IPS-20b (cell line): ENCODE measurements at regions not wholly inside any gene's neighbourhood (a gene's known extent, or its start where the extent isn't known, plus 50 kb on each side); places are given as distances from the start of the nearest gene placed in this dataset.

Experiments used
- H3K27ac ChIP-seq: one replicate; pipeline ENCODE4 v1.5.1; 2013; ENCODE audit warnings: low read length
- H3K27me3 ChIP-seq: 2 replicates; pipeline ENCODE4 v1.6.1; 2013; ENCODE audit warnings: mild to moderate bottlenecking, low read length, inconsistent platforms; ENCODE audit not compliant: insufficient read depth
- H3K36me3 ChIP-seq: 2 replicates; pipeline ENCODE4 v1.6.1; 2013; ENCODE audit warnings: low read depth, mild to moderate bottlenecking, inconsistent platforms, low read length, moderate library complexity; ENCODE audit not compliant: insufficient read depth
- H3K4me1 ChIP-seq: 2 replicates; pipeline ENCODE4 v1.6.1; 2013; ENCODE audit warnings: mild to moderate bottlenecking, control low read depth, inconsistent platforms, low read length, moderate library complexity; ENCODE audit not compliant: insufficient read depth
- H3K4me3 ChIP-seq: 2 replicates; pipeline ENCODE4 v1.5.1; 2013; ENCODE audit warnings: mild to moderate bottlenecking, low read length, inconsistent platforms
- H3K9ac ChIP-seq: 2 replicates; pipeline ENCODE4 v1.6.1; 2013; ENCODE audit warnings: low read depth, mild to moderate bottlenecking, inconsistent platforms, low read length, moderate library complexity
- H3K9me3 ChIP-seq: 2 replicates; pipeline ENCODE4 v1.6.1; 2013; ENCODE audit warnings: mild to moderate bottlenecking, low read depth, low read length, inconsistent platforms; ENCODE audit not compliant: insufficient read depth

GRCh38 chr10:36574207-36574606, 551.2 kb upstream of the ANKRD30A start:
- peaks cover 4% of the 10 kb centered on the region; the same call in 1 of the 2 replicates for H3K4me1 ChIP-seq
- H3K9ac ChIP-seq: no peak overlapping the region
- no peak overlapping the region for H3K27ac ChIP-seq
- H3K27me3 ChIP-seq: no peaks in the 10 kb centered on the region
- no peaks in the 10 kb centered on the region for H3K36me3 ChIP-seq
- H3K9me3 ChIP-seq: no peaks in the 10 kb centered on the region
- H3K4me3 ChIP-seq: no peak overlapping the region

DNA sequence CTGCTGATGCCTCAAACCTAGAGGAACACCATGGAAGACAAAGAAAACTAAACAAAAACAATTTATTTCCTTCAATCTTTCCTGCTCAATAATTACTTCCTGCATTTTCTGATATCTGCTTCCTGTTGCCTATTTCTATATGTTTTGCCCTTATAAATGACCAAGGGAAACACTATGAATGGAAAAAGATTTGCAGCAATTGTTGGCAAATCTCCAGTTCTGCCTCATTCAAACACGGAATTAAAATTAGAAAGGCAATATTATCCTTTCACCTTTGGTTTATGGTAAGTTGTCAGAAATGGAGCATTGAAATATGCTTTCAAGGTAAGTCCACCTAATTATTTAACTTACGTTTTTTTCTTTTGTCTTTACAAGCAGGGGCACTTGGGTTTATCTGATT, 552.2 kb upstream of the ANKRD30A start:
- no peaks in the 10 kb centered on the region for H3K36me3 ChIP-seq
- H3K27me3 ChIP-seq: no peaks in the 10 kb centered on the region
- H3K9ac ChIP-seq: no peak overlapping the region
- no peak overlapping the region for H3K27ac ChIP-seq
- peaks cover 4% of the 10 kb centered on the region; the same call in 1 of the 2 replicates for H3K4me1 ChIP-seq
- H3K4me3 ChIP-seq: no peak overlapping the region
- no peaks in the 10 kb centered on the region for H3K9me3 ChIP-seq

GRCh38 chr10:36564433-36564832, 561.0 kb upstream of the ANKRD30A start:
- H3K9ac ChIP-seq: no peak overlapping the region
- H3K27me3 ChIP-seq: no peaks in the 10 kb centered on the region
- H3K4me1 ChIP-seq: no peaks in the 10 kb centered on the region
- no peaks in the 10 kb centered on the region for H3K9me3 ChIP-seq
- H3K36me3 ChIP-seq: no peaks in the 10 kb centered on the region
- no peak overlapping the region for H3K27ac ChIP-seq
- H3K4me3 ChIP-seq: no peak overlapping the region

DNA sequence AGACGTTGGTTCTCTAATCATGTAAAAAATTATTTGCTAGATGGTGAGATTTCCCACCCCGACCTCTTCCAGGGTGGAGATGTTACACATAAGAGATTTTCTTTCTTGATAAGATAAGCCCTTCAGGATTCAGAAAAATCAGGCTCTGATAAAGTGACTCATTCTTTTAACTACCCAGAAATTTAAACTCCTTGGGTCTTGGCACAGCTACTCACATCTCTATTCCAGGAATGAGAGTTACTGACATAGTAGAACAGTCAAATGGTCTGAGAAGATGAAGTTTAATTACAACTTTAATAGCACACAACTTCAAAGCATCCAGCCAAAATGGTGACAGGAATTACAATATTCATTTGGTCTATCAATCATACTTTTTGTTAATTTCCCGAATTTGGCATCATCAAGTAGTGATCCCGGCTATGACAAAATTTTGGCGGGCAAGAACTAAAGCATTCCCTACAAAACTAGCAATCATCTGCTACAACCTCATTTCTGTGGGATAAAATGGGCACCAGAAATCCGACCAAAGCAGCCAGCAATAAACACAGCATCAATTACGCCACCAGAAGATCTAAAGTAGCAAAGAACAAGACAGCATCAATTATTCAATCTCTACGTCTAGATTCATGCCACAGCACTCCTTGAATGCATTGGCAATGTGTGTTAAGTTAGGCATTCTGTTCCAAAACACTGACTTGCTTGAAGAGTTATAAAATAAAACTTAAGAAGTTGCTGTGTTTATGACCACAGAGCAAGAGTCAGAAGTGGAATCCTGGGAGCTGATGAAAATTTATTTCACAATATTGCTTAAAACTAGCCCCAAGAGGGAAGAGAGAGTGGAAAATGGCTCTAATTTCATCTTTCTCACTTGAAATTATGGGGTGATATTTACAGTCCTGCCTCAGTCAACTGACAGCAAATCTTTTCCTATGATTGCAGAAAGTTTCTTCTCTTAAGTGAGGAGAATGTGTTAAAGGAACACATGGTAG, 565.7 kb upstream of the ANKRD30A start:
- no peaks in the 10 kb centered on the region for H3K4me1 ChIP-seq
- H3K36me3 ChIP-seq: no peaks in the 10 kb centered on the region
- H3K27ac ChIP-seq: no peak overlapping the region
- H3K9me3 ChIP-seq: no peaks in the 10 kb centered on the region
- H3K4me3 ChIP-seq: no peak overlapping the region
- no peak overlapping the region for H3K9ac ChIP-seq
- H3K27me3 ChIP-seq: no peaks in the 10 kb centered on the region

GRCh38 chr10:36556468-36556867, 568.9 kb upstream of the ANKRD30A start:
- Histone ChIP-seq H3K4me3 (no peak overlapping the region), H3K27me3 (no peaks in the 10 kb centered on the region), H3K4me1 (no peaks in the 10 kb centered on the region), H3K27ac (no peak overlapping the region), H3K9me3 (no peaks in the 10 kb centered on the region), H3K9ac (no peak overlapping the region), H3K36me3 (no peaks in the 10 kb centered on the region)

- Histone ChIP-seq H3K4me1 (no peaks in the 10 kb centered on the region), H3K36me3 (no peaks in the 10 kb centered on the region), H3K9ac (no peak overlapping the region), H3K27me3 (no peaks in the 10 kb centered on the region), H3K9me3 (no peaks in the 10 kb centered on the region), H3K27ac (no peak overlapping the region), H3K4me3 (no peak overlapping the region)
Observed at GRCh38 chr10:36555036-36555435, 570.4 kb upstream of the ANKRD30A start.

DNA sequence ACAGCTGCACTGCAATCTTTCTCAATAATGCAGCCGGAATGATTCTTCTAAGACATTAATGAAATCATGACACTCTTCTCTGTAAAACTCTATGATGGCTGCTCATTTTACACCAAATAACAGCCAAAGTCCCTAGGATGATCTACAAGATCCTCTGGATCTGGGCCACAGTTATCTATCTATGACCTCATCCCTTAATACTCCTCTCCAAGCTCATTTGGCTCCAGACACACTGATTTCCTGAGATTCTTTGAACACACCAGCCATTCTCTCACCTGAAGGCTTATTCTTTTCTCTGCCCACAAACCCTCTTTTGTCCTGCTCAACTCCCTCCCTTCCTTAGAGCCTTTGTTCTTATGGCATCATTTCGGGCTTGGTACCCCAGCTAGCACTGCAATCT, 577.4 kb upstream of the ANKRD30A start:
- Histone ChIP-seq H3K27me3 (no peaks in the 10 kb centered on the region), H3K4me3 (no peak overlapping the region), H3K9ac (no peak overlapping the region), H3K9me3 (no peaks in the 10 kb centered on the region), H3K36me3 (no peaks in the 10 kb centered on the region), H3K27ac (no peak overlapping the region), H3K4me1 (no peaks in the 10 kb centered on the region)

DNA sequence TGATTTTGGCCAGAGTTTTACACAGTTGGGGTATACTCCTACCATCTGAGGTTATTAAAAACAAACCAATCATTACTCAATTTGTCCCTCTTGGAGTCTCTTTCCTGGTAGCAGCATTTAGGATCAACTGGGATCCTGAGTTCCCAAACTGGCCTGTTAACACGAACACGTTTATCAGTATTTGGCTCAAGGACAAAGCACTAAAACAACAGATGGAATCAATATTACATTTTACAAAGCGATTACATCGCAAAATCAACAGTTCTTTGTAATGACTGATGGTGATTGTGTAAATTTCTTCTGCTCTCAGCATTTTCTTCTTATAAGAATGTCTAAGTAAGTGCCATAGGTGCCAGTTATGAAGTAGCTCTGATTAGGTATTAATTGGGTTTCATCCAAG, 582.9 kb upstream of the ANKRD30A start:
- no peaks in the 10 kb centered on the region for H3K9me3 ChIP-seq
- no peaks in the 10 kb centered on the region for H3K27me3 ChIP-seq
- H3K27ac ChIP-seq: no peak overlapping the region
- peaks cover 8% of the 10 kb centered on the region; the same call in 1 of the 2 replicates for H3K4me1 ChIP-seq
- no peak overlapping the region for H3K9ac ChIP-seq
- H3K36me3 ChIP-seq: no peaks in the 10 kb centered on the region
- H3K4me3 ChIP-seq: no peak overlapping the region

DNA sequence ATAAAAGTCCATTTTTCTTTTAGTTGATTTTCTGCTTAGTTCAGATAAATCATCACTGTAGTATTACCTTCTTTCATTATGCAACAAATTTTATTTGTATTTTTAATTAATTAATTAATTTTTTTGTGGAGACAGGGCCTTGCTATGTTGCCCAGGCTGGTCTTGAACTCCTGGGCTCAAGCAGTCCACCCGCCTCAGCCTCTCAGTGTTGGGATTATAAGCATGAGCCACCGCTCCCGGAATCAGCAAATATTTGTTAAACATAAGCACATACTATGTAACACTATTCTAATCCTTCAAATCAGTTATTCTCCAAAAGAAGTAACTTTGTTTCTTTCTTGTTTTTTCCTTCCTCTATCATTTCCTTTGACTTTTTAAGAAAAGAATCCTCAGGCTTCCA, 584.8 kb upstream of the ANKRD30A start:
- Histone ChIP-seq H3K36me3 (no peaks in the 10 kb centered on the region), H3K27me3 (no peaks in the 10 kb centered on the region), H3K4me3 (no peak overlapping the region), H3K9me3 (no peaks in the 10 kb centered on the region), H3K9ac (no peak overlapping the region), H3K27ac (no peak overlapping the region), H3K4me1 (peaks cover 8% of the 10 kb centered on the region; the same call in 1 of the 2 replicates)

DNA sequence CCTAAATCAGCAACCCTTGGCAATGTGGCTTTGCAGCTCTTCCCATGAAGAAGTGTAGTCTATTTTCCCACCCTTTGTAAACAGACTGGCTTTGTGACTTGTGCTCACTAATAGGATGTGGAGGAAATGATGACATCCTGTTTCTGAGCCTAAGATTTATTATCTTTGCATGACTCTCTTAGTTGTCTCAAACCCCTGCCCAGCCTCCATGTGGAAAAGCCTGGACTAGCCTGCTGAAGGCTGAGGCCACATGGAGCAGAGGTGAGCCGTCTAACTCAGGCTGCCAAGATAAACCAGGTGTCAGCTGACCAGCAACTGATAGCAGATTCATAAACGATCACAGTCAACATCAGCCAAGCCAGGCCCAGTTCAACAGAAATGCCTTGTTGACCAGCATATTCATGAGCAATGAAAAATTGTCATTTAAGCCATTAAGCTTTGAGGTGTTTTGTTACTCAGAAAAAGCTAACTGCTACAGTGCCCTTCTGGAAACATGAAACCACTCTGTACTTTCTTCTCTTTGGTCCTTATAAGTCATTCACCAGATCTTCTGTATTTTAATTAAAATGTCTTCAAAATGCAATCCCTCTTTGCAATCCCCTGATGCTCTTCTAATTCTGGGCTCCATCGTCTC, 586.3 kb upstream of the ANKRD30A start:
- no peak overlapping the region for H3K9ac ChIP-seq
- no peaks in the 10 kb centered on the region for H3K36me3 ChIP-seq
- H3K9me3 ChIP-seq: no peaks in the 10 kb centered on the region
- H3K27me3 ChIP-seq: no peaks in the 10 kb centered on the region
- H3K27ac ChIP-seq: no peak overlapping the region
- no peak overlapping the region for H3K4me3 ChIP-seq
- peaks cover 8% of the 10 kb centered on the region; the same call in 1 of the 2 replicates for H3K4me1 ChIP-seq

- H3K36me3 ChIP-seq: no peaks in the 10 kb centered on the region
- no peak overlapping the region for H3K9ac ChIP-seq
- H3K27ac ChIP-seq: no peak overlapping the region
- peaks cover 8% of the 10 kb centered on the region for H3K9me3 ChIP-seq
- H3K4me3 ChIP-seq: no peak overlapping the region
- no peaks in the 10 kb centered on the region for H3K27me3 ChIP-seq
- peaks cover 1% of the 10 kb centered on the region; the same call in 1 of the 2 replicates for H3K4me1 ChIP-seq
Observed at GRCh38 chr10:36534471-36535002, 590.9 kb upstream of the ANKRD30A start.
